IPS-NIHi7 (cell line): ENCODE measurements at regions not wholly inside any gene's neighbourhood (a gene's known extent, or its start where the extent isn't known, plus 50 kb on each side); places are given as distances from the start of the nearest gene placed in this dataset.

Experiments
- DNase-seq: peaks from one replicate; pipeline ENCODE4 v3.0.0; 2012; ENCODE audit warnings: mixed read lengths; ENCODE audit errors: extremely low spot score

DNA sequence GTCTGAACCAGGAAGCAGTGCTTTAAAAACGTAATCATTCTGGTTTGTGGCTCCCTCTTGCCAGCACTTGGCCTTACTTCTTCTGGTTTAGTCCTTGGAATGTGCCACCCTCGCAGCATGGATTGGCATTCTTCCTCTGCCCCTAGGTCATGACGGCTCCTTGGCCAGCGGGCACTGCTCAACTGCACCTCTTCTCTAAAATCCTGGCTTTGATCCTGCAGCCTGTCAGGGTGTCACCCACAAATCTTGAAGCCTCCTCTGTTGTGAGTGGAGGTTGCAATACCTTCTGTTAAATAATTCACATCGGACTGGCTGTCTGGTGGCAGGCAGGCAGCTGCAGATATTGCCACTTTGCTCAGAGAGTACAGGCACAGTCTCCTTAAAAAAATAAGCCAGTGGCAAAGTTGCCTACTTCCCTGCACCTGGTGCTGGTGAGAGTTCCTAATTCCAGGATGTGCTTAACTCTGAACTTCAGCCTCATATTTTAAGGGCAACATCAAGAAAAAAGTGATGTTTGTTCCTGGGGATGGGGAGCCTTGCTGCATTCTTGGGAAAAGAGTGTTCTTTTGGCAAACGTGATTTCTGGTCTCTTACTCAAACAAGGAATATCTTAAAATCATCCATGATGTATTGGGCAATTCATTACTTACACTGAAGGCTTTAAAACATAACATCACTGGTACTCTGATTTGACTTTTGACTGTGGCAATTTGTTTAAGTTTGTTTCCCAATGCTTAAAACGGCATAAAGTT is 179.8 kb downstream of the FOXA2 start:
- no peak for DNase-seq

DNA sequence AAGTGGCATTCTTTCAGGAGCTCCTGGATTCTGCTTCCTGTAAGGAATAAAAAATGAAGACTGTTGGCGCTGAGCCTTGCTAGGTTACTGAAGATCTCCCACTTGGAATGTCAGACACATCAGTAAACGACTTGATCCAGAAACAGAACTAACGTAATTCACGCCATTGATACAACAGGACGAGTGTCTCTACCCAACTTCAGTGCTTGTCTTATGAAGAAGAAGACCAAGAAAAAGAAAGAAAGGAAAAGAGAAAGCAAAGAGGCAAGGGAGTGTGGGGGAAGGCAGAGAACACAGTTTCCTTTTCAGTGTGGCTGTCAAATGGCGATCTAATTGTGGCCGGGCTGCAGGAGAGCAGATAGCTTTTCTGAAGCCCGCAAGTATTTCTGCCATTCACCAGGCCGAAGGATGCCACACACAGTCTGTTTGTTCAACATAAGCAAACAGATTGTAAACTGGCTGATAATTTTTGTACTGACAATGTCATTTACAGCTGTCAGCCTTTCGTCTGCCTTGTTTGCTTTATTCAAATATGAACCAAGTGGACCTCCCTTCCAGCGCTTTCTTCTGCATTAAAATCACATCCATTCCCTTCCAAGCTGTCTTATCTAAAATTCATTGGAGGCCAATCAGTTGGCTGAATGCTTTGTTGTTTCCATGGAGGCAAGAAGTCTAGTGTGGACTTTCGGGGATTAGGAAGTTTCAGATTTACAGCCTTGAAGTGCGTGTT is 180.6 kb downstream of the FOXA2 start:
- DNase-seq: no peak

DNA sequence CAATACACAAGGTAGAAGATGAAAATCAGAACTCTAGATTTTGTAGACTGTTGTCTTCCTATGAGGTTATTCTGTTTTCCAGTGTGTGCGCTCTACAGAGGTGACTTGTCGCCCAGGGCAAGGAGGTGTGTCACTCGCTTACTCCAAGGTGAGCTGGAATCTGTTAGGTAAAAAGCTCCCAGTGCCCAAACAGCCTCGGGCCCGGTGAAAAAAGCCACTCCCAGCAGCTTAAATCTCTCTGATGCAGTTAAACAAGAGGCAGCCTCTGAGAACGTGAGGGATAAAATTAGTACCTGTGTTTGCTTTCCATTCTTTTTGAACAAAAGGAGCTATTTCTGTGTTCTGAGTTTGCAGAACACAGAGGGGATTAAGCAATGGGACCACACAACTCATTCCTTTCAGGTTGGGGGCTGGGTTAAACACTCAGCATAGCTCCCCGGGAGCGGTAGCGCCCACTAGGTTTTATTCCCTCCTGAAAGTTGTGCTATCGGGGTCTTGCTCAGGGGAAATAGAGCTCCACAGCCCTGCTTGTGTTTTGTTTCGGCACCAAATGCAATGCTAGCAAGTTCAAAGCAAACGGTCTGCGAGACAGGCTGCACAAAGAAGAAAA is 181.2 kb downstream of the FOXA2 start:
- peak; percentile 35 for DNase-seq

DNA sequence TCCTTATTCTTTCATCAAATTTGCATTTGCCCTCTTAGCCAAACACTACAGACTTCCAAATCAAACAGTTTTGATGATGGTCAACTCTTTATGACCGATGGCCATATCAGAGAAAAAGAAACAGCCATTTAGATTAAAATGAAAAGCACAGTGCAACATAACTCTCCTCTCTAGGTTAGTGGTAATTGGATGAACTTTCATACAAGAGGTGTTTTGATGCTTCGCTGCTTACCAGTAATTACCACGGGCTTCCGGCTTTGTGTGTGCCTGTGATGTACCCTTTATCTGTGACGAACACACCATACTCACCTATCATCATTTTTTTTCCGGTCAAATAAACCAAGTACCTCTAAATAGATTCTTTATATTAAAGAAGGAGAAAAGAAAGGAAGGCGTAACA is 181.8 kb downstream of the FOXA2 start:
- no peak for DNase-seq

DNA sequence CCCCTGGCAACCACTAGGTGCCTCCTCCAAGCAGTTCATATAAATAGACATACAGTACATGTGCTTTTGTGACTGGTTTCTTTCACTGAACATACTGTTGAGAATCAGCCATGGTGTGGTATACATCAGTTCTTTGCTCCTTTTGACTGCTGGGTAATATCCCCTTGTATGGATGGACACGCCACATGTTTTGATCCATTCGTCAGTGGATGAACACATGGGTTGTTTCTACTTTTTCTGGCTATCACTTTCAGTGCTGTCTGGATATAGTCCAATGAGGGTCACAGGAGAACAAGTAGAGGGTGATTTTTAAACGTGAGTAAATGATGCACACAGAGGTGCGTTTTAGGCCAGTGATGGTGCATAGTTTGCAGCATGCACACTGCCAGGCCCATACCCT is 183.9 kb downstream of the FOXA2 start:
- no peak for DNase-seq

DNA sequence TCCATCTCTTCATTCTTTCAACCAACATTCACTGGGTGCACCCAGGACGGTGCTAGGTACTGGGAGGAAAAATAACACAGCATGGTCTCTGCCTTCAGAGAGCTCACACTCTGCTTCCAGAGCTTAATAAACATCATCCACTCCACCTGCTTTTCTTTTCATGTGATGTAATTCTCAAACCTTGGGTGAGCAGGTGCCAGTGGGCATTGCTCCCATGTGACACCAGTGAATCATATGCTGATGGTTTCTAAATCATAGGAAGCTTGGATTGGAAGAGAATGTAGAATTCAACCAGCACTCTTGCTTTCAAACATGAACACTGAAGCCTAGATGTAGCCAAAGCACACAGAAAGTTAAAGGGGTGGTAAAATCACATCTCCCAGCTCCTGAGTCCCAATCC is 189.8 kb downstream of the FOXA2 start:
- DNase-seq: no peak

DNA sequence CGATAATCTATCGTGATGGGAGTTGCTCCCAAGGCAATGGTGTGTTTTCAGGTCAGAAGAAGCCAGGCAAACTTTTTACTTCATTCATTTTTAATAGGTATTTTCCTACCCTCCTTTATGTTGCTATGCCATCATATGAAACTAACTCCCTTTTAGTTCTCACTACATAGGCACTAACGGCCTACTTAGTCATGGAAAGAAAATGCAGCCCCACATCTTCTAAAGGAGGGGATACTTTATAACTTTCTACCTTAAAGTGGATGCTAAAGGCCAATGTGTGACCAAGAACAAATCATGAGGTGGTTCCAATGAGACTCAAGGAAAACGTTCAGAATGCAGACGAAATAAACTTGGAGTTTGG is 193.8 kb downstream of the FOXA2 start:
- DNase-seq: no peak

DNA sequence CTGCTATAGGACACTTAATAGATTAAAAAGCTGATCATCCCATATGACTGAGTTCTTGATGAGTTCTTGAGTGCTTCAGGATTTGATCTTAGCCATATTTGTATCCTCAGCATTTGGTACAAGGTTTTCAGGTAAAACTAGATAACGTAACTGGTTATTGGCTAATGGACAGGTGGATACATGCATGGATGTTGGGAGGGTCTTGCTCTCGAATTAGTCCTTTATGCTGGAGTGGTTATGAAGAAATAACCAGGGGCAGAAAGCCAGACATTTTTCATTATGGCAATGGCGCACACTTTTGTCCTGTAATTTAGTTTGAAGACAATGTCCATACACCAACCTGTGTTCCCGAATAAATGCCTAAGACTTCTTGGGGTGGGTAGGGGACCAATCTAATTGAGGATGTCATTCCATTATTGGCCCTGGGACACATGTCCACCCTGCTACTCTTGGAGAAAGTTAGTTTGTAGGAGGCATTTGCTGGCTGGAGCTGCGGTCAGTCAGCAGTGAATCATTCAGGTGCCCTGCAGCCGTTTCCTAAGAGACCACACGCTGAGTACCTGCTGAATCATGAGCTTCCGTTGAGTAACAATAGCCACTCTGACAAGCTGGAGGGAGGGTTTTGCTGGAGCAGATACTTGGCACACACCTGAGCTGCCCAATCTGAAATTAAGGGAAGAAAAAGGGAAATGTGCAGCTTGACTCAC is 194.4 kb downstream of the FOXA2 start:
- DNase-seq: peak; percentile 77

DNA sequence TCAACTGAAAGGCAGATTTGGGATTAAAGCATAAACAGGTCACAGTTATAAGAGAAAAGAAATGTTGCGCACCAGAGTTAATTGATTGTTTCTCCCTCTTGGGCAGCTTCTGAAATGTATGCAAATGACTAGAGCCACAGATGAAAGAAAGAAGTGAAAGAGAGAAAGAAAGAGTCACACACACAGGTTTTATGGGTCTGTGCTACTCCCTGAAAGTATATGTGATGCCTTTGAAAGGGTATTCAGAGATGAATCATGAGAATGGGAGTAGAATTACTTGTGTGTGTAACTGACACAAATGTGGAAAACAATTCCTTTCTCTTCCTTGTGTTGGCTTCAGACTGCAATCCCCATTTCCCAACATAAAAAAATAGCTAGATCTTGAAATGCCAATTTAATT is 196.9 kb downstream of the FOXA2 start:
- DNase-seq: no peak

DNA sequence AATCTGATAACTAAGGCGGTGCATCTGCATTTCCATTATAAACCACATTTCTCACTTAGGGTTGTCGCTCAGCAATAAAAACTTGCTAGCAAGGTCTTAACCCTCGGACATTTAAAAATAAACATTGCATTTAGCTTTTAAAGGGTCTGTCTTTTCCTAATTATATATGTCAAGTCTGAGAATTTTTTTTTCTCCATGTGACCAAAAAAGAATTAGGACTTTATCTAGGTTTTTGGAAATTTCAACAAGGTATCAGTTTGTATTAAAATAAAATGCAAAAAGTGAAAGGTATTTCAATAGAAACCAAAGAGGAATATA is 198.1 kb downstream of the FOXA2 start:
- no peak for DNase-seq

DNA sequence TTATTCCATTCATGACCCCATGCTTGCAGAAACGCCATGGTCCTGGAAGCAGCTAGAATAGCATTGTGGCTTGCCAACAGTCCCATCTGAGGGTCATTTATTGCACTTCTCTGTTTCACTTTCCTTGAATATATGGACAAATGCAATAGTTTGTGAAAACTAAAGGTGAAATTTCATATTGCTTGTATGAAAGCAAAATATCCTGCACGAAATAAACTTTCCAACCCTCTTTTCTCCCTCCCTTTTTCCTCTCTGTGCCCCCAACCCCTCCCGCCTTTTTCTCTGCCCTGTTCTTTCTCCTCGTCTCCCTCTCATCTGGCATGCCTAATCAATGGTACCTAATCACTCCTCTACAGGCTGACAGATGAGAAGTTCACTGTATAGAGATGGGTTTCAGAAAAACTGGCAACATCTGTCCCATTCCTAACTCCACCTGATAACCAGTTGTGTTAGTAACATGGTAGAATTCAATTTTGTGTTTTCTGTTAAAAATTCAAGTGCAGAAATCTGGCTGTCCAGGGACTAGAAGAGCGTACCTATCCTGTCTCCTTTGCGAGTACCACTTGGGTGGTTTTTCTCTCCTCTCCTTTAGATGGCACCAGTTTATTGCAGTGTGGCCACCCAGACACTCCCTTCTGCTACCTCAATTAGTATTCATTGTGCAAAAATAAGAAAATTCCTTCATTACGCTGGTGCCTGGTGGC is 198.6 kb downstream of the FOXA2 start:
- DNase-seq: peak; percentile 36

DNA sequence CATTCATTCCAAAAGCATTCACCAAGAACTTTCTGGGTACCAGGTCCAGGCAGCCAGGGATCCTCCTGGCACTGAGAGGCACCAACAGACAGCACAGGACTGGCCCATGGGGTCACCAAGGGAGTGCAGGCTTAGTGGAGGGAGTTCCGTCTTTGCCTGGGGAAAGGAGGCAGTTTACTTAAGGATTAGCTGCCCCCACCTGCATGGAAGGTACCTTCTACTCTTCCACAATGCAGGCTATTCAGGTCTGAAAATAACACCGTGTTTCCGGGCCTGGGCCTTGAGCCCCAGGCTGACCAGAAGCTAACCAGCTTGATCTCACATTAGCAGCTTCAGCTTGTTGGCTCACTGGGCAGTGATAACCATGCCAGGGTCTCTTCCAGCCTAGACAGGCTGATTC is 199.4 kb downstream of the FOXA2 start:
- DNase-seq: no peak

DNA sequence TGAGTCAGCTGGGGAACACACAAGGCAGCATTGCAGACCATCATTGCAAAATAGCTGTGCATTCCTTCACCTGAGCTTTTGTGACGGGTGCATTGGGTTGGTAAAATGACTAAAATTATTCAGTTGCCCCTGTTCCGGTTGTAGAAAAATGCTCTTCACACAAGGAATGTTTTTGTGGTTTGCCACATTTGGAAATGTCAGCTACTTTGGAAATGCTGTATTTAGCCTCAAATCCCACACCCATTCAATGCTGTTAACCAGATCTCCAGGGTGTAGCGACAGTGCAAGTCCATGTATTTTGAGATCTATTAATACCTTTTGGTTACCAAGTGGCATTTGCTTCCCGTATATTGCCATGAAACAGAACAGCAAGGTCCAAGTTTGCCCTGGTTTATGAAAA is 201.2 kb downstream of the FOXA2 start:
- no peak for DNase-seq

DNA sequence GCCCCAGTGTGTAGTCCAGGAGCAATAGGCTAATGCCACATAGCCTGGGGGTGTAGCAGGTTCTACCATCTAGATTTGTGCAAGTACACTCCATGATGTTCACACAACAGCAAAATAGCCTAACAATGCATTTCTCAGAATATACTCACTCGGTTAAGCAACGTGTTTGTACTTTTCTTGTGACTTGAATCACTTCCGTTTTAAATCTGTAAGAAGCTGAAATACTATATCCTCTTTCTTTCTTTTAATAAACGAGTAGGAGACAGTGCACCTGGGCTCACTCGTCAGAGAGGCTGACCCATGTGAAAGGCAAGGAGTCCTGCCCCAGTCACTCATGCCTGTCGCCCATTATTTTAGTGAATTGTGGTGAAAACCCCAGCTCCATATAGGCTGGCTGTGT is 201.6 kb downstream of the FOXA2 start:
- no peak for DNase-seq

DNA sequence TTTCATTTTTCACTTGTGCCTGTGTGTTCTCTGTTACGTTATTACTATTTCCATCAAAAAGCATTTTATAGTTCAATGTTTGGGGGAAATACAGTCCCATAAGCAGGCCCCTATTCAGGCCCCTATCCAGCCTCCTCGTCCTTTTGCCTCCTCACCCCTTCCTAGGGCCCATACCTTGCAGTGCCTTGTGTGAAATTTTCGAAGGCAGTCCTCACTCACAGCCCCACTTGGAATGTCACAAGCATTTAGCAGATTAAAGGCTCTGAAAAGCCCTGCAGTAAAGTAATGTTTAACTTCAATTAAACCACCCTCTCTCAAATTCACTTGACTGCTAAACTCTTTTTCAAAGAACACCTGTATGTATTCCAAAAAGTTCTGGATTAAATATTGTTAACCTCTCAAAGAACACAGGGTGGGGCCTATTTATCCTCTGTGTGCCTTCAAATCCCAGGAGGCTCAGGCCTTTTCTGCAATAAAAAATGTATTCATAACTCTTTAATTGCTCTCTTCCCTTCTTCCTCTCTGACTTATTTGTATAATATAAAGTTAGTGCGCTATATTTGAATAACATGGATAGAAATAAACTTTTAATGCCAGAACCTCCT is 202.5 kb downstream of the FOXA2 start:
- DNase-seq: no peak

DNA sequence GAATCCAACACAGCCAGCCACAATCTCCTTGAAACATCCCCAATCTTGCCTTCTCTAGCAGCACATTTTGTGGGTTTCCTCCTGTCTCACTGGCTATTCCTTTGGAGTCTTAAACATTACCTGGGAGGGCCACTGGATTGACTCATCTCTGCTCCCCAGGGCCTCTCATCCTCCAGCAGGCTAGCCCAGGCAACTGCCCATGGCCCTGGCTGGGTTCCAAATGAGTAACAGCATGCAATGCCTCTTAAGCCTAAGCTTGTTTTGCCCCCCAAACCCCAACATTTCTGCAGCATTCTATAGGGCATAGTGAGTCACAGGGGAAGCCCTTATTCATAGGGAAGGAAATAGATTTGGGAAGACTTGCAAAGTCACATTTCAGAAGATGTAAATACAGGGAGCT is 204.9 kb downstream of the FOXA2 start:
- no peak for DNase-seq

DNA sequence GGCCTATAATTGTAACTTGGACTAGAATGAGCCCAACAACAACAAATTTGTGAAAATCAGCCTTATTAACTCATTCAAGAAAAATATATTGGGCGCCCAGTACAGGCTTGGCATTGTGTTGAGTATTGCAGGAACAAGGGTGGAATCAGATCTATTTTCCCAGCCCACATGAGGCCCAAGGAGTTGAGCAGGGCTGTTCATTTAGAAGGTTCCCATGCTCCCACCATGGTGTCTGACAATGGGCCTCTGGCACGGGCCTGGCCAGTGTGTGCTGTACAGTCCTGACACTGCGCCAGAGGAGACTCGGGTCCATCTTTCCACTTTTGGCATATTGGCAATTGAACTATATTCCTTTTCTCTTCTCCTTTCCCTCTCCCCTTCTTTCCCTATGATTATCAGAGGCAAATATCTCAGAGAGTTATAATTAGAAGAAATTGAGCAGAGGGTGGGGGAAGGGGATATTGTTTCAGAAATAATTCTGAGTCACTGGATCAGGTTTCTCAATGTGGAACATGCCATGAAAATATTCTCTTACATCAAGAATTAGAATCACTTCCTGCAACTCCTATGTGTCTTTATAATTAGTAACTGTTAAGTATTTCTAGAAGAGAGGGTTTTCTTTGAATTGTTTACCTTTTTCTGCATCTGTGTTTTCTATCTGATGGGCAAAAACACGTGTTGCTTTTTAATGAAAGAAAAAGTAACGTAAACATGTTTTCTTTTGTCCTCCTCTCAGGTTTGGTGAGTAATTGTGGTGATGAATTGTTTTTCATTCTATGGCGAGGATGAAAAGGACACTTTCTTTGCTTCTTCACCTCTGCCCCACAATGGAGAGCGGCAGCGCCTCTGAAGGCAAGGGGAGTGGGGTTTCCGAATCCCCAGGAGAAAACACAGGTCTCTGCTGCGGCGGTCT is 209.4 kb downstream of the FOXA2 start:
- DNase-seq: no peak

DNA sequence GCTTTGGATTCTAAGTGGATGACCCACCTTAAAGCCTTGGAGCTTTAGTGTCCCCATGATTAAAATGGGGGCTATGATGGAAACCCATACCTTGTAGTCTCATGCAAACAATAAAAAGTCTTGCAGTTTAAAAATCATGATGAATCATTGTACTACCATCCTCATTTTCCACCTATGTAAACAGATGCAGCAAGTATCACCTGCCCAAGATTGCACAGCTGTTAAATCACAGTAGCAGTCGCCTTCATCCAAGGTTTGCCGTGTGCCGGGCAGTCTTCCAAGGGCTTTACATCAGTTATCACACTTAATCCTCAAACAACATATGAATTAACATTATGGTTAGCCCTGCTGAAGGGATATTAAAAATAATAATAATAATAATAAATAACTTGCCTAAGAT is 210.3 kb downstream of the FOXA2 start:
- DNase-seq: no peak

DNA sequence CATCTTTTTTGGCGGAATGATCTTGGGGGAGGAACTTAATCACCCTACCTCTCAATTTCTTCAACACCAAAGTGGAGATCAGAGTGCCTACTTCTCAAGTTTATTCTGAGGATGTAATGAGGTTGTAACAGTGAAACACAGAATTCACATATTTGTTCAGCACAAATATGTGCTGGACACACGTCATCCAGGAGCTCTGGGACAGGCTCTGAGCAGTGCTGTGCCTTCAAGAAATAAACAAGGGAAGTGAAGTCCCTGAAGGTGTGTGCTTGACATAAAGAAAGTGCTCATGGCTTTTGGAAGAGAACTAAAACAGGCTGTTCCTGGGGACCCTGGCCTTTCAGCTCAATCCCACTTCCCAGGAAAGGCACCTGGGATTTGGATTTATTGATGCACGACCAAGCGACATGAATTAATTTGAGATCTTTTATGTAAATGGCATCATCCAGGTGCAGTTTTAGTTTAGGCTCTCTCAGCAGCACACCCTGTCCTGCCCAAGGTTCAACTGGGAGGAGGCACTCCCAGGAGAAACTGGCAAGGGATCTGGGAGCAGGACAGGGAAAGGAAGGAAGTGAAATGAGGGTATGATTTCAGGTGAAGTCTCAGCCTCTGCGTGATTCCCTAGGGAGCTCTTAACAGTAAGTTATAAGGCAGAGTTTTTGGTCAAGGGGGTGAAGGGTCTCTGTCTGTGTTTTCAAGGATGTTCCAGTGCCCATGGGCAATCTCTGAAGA is 211.0 kb downstream of the FOXA2 start:
- no peak for DNase-seq

DNA sequence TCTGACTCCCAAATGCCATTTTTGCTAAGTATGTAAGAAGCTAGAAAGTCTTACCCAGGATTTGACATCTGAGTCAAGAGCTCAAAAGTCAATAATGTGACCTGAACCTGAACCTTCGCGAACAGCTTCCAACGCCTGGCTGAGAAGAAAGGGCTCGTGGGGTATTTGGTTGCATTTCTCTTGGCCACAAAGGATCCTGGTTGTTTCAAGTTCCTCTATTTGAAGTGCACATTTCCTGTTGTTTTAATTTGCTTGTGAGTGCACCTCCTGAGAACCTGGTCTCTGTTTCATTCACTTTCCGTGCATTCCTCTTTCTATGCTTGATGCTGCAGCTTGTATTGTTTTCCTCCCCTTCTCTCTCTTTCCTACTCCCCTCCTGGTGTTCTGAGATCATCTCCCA is 212.5 kb downstream of the FOXA2 start:
- DNase-seq: no peak
